NB4 (cell line): ENCODE measurements at regions not wholly inside any gene's neighbourhood (a gene's known extent, or its start where the extent isn't known, plus 50 kb on each side); places are given as distances from the start of the nearest gene placed in this dataset.

ENCODE experiments used
- MYC ChIP-seq: IDR thresholded peaks from 2 replicates; pipeline ENCODE4 v1.6.1; 2011; ENCODE audit warnings: low read depth, low read length
- POLR2A ChIP-seq: IDR thresholded peaks from 2 replicates; pipeline ENCODE4 v1.6.1; 2011; ENCODE audit warnings: mild to moderate bottlenecking; ENCODE audit not compliant: insufficient read length; ENCODE audit errors: extremely low read depth
- TF ChIP-seq, protein P1 (sequence below): IDR thresholded peaks from one replicate; pipeline ENCODE4 v1.5.1; 2012; ENCODE audit warnings: low read depth, low read length
- TF ChIP-seq, protein P2 (sequence below): IDR thresholded peaks from 2 replicates; pipeline ENCODE4 v1.6.1; 2011; ENCODE audit warnings: low read depth, low read length

GRCh38 chr1:38672692-38673091 lies 186.9 kb downstream of the RRAGC start:
- TF ChIP-seq POLR2A, result no peak
- TF ChIP-seq, protein P1, sequence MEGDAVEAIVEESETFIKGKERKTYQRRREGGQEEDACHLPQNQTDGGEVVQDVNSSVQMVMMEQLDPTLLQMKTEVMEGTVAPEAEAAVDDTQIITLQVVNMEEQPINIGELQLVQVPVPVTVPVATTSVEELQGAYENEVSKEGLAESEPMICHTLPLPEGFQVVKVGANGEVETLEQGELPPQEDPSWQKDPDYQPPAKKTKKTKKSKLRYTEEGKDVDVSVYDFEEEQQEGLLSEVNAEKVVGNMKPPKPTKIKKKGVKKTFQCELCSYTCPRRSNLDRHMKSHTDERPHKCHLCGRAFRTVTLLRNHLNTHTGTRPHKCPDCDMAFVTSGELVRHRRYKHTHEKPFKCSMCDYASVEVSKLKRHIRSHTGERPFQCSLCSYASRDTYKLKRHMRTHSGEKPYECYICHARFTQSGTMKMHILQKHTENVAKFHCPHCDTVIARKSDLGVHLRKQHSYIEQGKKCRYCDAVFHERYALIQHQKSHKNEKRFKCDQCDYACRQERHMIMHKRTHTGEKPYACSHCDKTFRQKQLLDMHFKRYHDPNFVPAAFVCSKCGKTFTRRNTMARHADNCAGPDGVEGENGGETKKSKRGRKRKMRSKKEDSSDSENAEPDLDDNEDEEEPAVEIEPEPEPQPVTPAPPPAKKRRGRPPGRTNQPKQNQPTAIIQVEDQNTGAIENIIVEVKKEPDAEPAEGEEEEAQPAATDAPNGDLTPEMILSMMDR, result no peak
- TF ChIP-seq, protein P2, sequence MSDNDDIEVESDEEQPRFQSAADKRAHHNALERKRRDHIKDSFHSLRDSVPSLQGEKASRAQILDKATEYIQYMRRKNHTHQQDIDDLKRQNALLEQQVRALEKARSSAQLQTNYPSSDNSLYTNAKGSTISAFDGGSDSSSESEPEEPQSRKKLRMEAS, result no peak
- no peak for TF ChIP-seq MYC
